Astrocyte (in vitro differentiated cells and primary cell): ENCODE measurements at regions not wholly inside any gene's neighbourhood (a gene's known extent, or its start where the extent isn't known, plus 50 kb on each side); places are given as distances from the start of the nearest gene placed in this dataset.

Source experiments
- DNase-seq: peaks from one replicate; pipeline ENCODE4 v3.0.0-alpha.2; 2010; ENCODE audit warnings: low read depth
- FAIRE-seq: peaks from 2 replicates; lab custom pipeline; 2011; peaks lifted over from hg19 to GRCh38; lab: Jason Lieb, UNC
- H2AFZ ChIP-seq: 2 replicates; pipeline ENCODE4 v1.6.0; 2012; ENCODE audit warnings: low read depth, low read length, inconsistent platforms
- H3K27ac ChIP-seq: 2 replicates; pipeline ENCODE4 v1.5.1; 2011; ENCODE audit warnings: low read depth, low read length, inconsistent platforms
- H3K27me3 ChIP-seq: 2 replicates; pipeline ENCODE4 v1.6.0; 2011; ENCODE audit warnings: low read length, inconsistent platforms; ENCODE audit not compliant: insufficient read depth
- H3K36me3 ChIP-seq: 2 replicates; pipeline ENCODE4 v1.5.1; 2011; ENCODE audit warnings: low read length, inconsistent platforms; ENCODE audit not compliant: insufficient read depth
- H3K4me1 ChIP-seq: 2 replicates; pipeline ENCODE4 v1.5.1; 2011; ENCODE audit warnings: low read length, inconsistent platforms; ENCODE audit not compliant: insufficient read depth
- H3K4me2 ChIP-seq: 2 replicates; pipeline ENCODE4 v1.6.0; 2012; ENCODE audit warnings: low read length, inconsistent platforms
- H3K4me3 ChIP-seq: 2 replicates; pipeline ENCODE4 v1.5.1; 2011; ENCODE audit warnings: low read depth, mild to moderate bottlenecking, low read length, inconsistent platforms; ENCODE audit not compliant: insufficient read depth
- H3K79me2 ChIP-seq: 2 replicates; pipeline ENCODE4 v1.6.0; 2012; ENCODE audit warnings: mild to moderate bottlenecking, low read length, inconsistent platforms; ENCODE audit not compliant: insufficient read depth
- H3K9ac ChIP-seq: 2 replicates; pipeline ENCODE4 v1.6.0; 2012; ENCODE audit warnings: mild to moderate bottlenecking, low read length, inconsistent platforms
- H3K9me3 ChIP-seq: 2 replicates; pipeline ENCODE4 v1.5.1; 2012; ENCODE audit warnings: low read depth, mild to moderate bottlenecking, low read length, inconsistent platforms; ENCODE audit not compliant: insufficient read depth
- H4K20me1 ChIP-seq: 2 replicates; pipeline ENCODE4 v1.6.0; 2012; ENCODE audit warnings: low read length, inconsistent platforms; ENCODE audit not compliant: insufficient read depth
- H3K27ac Mint-ChIP-seq: one replicate; pipeline ENCODE4 v1.8.0; 2021; ENCODE audit warnings: mild to moderate bottlenecking, mixed read lengths; ENCODE audit not compliant: unreplicated experiment
- H3K27me3 Mint-ChIP-seq: one replicate; pipeline ENCODE4 v1.8.0; 2021; ENCODE audit warnings: low read depth, mixed read lengths; ENCODE audit not compliant: unreplicated experiment
- H3K36me3 Mint-ChIP-seq: one replicate; pipeline ENCODE4 v1.8.0; 2021; ENCODE audit warnings: low read depth, mixed read lengths; ENCODE audit not compliant: unreplicated experiment
- H3K4me1 Mint-ChIP-seq: one replicate; pipeline ENCODE4 v1.8.0; 2021; ENCODE audit warnings: low read depth, mixed read lengths; ENCODE audit not compliant: unreplicated experiment
- H3K4me3 Mint-ChIP-seq: one replicate; pipeline ENCODE4 v1.8.0; 2021; ENCODE audit warnings: mild to moderate bottlenecking, moderate library complexity, mixed read lengths; ENCODE audit not compliant: unreplicated experiment
- H3K9me3 Mint-ChIP-seq: one replicate; pipeline ENCODE4 v1.8.0; 2021; ENCODE audit warnings: mild to moderate bottlenecking, mixed read lengths; ENCODE audit not compliant: unreplicated experiment
- CTCF ChIP-seq: IDR thresholded peaks from 2 replicates; pipeline ENCODE4 v1.5.1; 2011; ENCODE audit warnings: low read depth, mild to moderate bottlenecking, inconsistent platforms, low read length, moderate library complexity; ENCODE audit not compliant: insufficient read depth
- EZH2 ChIP-seq: IDR thresholded peaks from 2 replicates; pipeline ENCODE4 v1.6.1; 2012; ENCODE audit warnings: mild to moderate bottlenecking, low read length, inconsistent platforms; ENCODE audit not compliant: insufficient read depth

- Mint-ChIP-seq H3K36me3 (no peaks in the 10 kb centered on the region), H3K27ac (no peak overlapping the region), H3K4me1 (no peaks in the 10 kb centered on the region), H3K9me3 (peaks cover 2% of the 10 kb centered on the region), H3K4me3 (no peak overlapping the region), H3K27me3 (peaks cover 9% of the 10 kb centered on the region)
- Histone ChIP-seq H2AFZ (no peak overlapping the region), H3K4me2 (no peak overlapping the region), H3K36me3 (no peaks in the 10 kb centered on the region), H3K4me3 (no peak overlapping the region), H3K27ac (no peak overlapping the region), H3K79me2 (no peaks in the 10 kb centered on the region), H3K9me3 (no peaks in the 10 kb centered on the region), H4K20me1 (no peaks in the 10 kb centered on the region), H3K27me3 (no peaks in the 10 kb centered on the region), H3K4me1 (no peaks in the 10 kb centered on the region), H3K9ac (no peak overlapping the region)
- TF ChIP-seq CTCF (no peak), EZH2 (no peak)
- DNase-seq (no peak), FAIRE-seq (no peak)
Measured at GRCh38 chr6:156098839-156099238, 643.2 kb upstream of the NOX3 start.

GRCh38 chr6:156087487-156087886 is 631.8 kb upstream of the NOX3 start:
- no peak for FAIRE-seq
- Mint-ChIP-seq H3K36me3 (no peaks in the 10 kb centered on the region), H3K4me1 (no peaks in the 10 kb centered on the region), H3K9me3 (peaks cover 20% of the 10 kb centered on the region), H3K27me3 (no peaks in the 10 kb centered on the region), H3K4me3 (no peak overlapping the region), H3K27ac (no peak overlapping the region)
- no peak overlapping the region for H2AFZ ChIP-seq
- H3K4me2 ChIP-seq: no peak overlapping the region
- TF ChIP-seq CTCF (no peak), EZH2 (no peak)
- no peaks in the 10 kb centered on the region for H3K9me3 ChIP-seq
- H3K9ac ChIP-seq: no peak overlapping the region
- no peak overlapping the region for H3K4me3 ChIP-seq
- H3K27ac ChIP-seq: no peak overlapping the region
- H3K4me1 ChIP-seq: no peaks in the 10 kb centered on the region
- no peaks in the 10 kb centered on the region for H3K79me2 ChIP-seq
- no peak for DNase-seq
- H3K36me3 ChIP-seq: no peaks in the 10 kb centered on the region
- H3K27me3 ChIP-seq: no peaks in the 10 kb centered on the region
- no peaks in the 10 kb centered on the region for H4K20me1 ChIP-seq

GRCh38 chr6:156082012-156082411 is 626.4 kb upstream of the NOX3 start:
- no peak overlapping the region for H3K4me2 ChIP-seq
- FAIRE-seq (no peak), DNase-seq (no peak)
- TF ChIP-seq CTCF: no peak
- no peak for TF ChIP-seq EZH2
- H3K27me3 ChIP-seq: no peaks in the 10 kb centered on the region
- Mint-ChIP-seq H3K27ac (no peak overlapping the region), H3K9me3 (peaks cover 2% of the 10 kb centered on the region), H3K27me3 (no peaks in the 10 kb centered on the region), H3K4me1 (no peaks in the 10 kb centered on the region), H3K36me3 (no peaks in the 10 kb centered on the region), H3K4me3 (no peak overlapping the region)
- no peak overlapping the region for H3K4me3 ChIP-seq
- no peak overlapping the region for H2AFZ ChIP-seq
- H3K79me2 ChIP-seq: no peaks in the 10 kb centered on the region
- no peaks in the 10 kb centered on the region for H3K4me1 ChIP-seq
- H4K20me1 ChIP-seq: no peaks in the 10 kb centered on the region
- H3K27ac ChIP-seq: no peak overlapping the region
- H3K9ac ChIP-seq: no peak overlapping the region
- no peaks in the 10 kb centered on the region for H3K36me3 ChIP-seq
- H3K9me3 ChIP-seq: no peaks in the 10 kb centered on the region
